ENCODE measurements at regions not wholly inside any gene's neighbourhood (a gene's known extent, or its start where the extent isn't known, plus 50 kb on each side); places are given as distances from the start of the nearest gene placed in this dataset.

DNA sequence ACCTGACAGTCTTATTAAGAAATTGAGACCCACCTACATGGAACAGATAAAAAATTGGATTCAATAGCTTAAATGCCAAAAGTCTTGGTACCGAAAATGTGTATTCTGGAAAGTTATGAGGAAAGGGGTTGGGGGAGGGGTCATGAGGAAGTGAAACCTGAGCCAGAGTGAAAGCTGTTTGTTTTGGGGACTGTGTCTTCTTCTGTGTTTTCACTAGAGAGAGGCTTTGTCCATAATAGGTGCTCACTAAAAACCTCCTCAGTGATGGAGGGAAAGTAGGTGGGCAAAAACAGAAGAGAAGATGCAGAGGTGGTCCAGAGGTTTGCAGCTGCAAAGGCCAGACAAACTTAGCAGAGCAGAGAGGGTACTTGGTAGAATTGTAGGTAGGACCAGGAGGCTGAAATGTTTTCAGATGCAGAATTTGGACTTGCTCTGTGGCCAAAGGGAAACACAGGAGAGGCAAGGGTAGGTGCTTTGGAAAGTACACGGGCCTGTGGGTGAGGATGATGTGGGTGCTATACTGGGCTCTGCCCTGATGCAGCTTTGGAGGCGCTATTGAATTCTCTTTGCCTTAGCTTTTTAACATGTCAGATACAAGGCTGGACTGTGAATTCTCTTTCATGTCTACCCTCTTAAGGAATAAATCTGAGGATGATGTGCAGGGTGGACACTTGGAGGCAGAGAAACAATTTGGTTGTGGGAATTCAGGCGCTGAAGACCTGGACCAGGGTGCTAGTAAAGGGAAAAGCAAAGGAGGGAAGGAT is 254.6 kb downstream of the PTEN start:
- TF ChIP-seq CTCF (IDR thresholded peaks at IDR 0.05; ENCODE audit: low read depth, low read length, poor library complexity, severe bottlenecking) (peak; percentile 49), EZH2phosphoT487 (IDR thresholded peaks at IDR 0.05; ENCODE audit: borderline replicate concordance, low read length) (no peak)

Data from DOHH2 (cell line).